GM19467 (cell line): ENCODE measurements at regions not wholly inside any gene's neighbourhood (a gene's known extent, or its start where the extent isn't known, plus 50 kb on each side); places are given as distances from the start of the nearest gene placed in this dataset.
"Not testable (repeated sequence)": the region's sequence is repeated elsewhere in the genome, so short reads cannot be mapped to it uniquely, and the experiment has no call there.

Source experiments
- ATAC-seq: cut with Tn5 transposase; IDR thresholded peaks from one replicate; pipeline ENCODE4 v1.9.1; 2021; ENCODE audit warnings: mild to moderate bottlenecking, moderate library complexity; ENCODE audit not compliant: unreplicated experiment

GRCh38 chr12:32010631-32011336 is 51.6 kb downstream of the RESF1 start:
- no peak for ATAC-seq

GRCh38 chr12:32012249-32012785 is 53.1 kb downstream of the RESF1 start:
- ATAC-seq, result no peak

- no peak for ATAC-seq
Measured at GRCh38 chr12:32015036-32015435, 55.8 kb downstream of the RESF1 start.

GRCh38 chr12:32016680-32017482 is 57.7 kb downstream of the RESF1 start:
- ATAC-seq, result no peak

GRCh38 chr12:32021346-32021773 is 62.1 kb downstream of the RESF1 start:
- no peak for ATAC-seq

GRCh38 chr12:32022387-32022786 is 63.2 kb downstream of the RESF1 start:
- ATAC-seq, result not testable (repeated sequence)

- not testable (repeated sequence) for ATAC-seq
Measured at GRCh38 chr12:32023861-32024260, 64.6 kb downstream of the RESF1 start.

GRCh38 chr12:32024884-32025592 is 65.8 kb downstream of the RESF1 start:
- no peak for ATAC-seq

- ATAC-seq, result peak; percentile 61
Measured at GRCh38 chr12:32025906-32026305, 66.7 kb downstream of the RESF1 start.

- ATAC-seq, result no peak
Measured at GRCh38 chr12:32027684-32028365, 68.6 kb downstream of the RESF1 start.

- ATAC-seq, result no peak
Measured at GRCh38 chr12:32030151-32030550, 70.9 kb downstream of the RESF1 start.

GRCh38 chr12:32030676-32031075 is 71.5 kb downstream of the RESF1 start:
- no peak for ATAC-seq

- no peak for ATAC-seq
Measured at GRCh38 chr12:32031109-32031508, 71.9 kb downstream of the RESF1 start.

- ATAC-seq, result no peak
Measured at GRCh38 chr12:32032205-32032810, 73.1 kb downstream of the RESF1 start.

- ATAC-seq, result no peak
Measured at GRCh38 chr12:32033406-32033805, 73.2 kb upstream of the BICD1 start.

GRCh38 chr12:32034045-32034444 is 72.6 kb upstream of the BICD1 start:
- no peak for ATAC-seq

GRCh38 chr12:32036477-32037263 is 70.0 kb upstream of the BICD1 start:
- ATAC-seq, result no peak

GRCh38 chr12:32039347-32039746 is 67.3 kb upstream of the BICD1 start:
- ATAC-seq, result no peak

- no peak for ATAC-seq
Measured at GRCh38 chr12:32039917-32040575, 66.6 kb upstream of the BICD1 start.
